ENCODE measurements at regions not wholly inside any gene's neighbourhood (a gene's known extent, or its start where the extent isn't known, plus 50 kb on each side); places are given as distances from the start of the nearest gene placed in this dataset.
"Not testable (repeated sequence)": the region's sequence is repeated elsewhere in the genome, so short reads cannot be mapped to it uniquely, and the experiment has no call there.

- TF ChIP-seq, protein P1, sequence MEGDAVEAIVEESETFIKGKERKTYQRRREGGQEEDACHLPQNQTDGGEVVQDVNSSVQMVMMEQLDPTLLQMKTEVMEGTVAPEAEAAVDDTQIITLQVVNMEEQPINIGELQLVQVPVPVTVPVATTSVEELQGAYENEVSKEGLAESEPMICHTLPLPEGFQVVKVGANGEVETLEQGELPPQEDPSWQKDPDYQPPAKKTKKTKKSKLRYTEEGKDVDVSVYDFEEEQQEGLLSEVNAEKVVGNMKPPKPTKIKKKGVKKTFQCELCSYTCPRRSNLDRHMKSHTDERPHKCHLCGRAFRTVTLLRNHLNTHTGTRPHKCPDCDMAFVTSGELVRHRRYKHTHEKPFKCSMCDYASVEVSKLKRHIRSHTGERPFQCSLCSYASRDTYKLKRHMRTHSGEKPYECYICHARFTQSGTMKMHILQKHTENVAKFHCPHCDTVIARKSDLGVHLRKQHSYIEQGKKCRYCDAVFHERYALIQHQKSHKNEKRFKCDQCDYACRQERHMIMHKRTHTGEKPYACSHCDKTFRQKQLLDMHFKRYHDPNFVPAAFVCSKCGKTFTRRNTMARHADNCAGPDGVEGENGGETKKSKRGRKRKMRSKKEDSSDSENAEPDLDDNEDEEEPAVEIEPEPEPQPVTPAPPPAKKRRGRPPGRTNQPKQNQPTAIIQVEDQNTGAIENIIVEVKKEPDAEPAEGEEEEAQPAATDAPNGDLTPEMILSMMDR (tag by site-specific recombination; IDR thresholded peaks at IDR 0.05) = not testable (repeated sequence)
- not testable (repeated sequence) for TF ChIP-seq ZNF747 (tag by site-specific recombination; IDR thresholded peaks at IDR 0.05); ZNF311 (tag by site-specific recombination; IDR thresholded peaks at IDR 0.05; ENCODE audit: borderline replicate concordance)
Measured at GRCh38 chr5:20711520-20712155, 723.6 kb upstream of the CDH18 start.
